WTC11 (cell line): ENCODE measurements at regions not wholly inside any gene's neighbourhood (a gene's known extent, or its start where the extent isn't known, plus 50 kb on each side); places are given as distances from the start of the nearest gene placed in this dataset.

Experiments used
- ATAC-seq: fragments of 200-7000 bp; cut with Tn5 transposase; 2 replicates; pipeline ENCODE4 v1.10.0; 2021; ENCODE audit warnings: mild to moderate bottlenecking, moderate library complexity
- CTCF ChIA-PET: fragments of 300-600 bp; sonication (Branson Sonifier 250); formaldehyde crosslinking; loops from one replicate; lab custom pipeline; 2021; ENCODE audit warnings: antibody characterized with exemption; lab: Charles Lee
- POLR2A ChIA-PET: fragments of 350-600 bp; sonication (Branson Sonifier 250); formaldehyde crosslinking; loops from one replicate; lab custom pipeline; 2021; ENCODE audit warnings: antibody characterized with exemption; lab: Charles Lee
- DNase-seq: peaks from one replicate; pipeline ENCODE4 v3.0.0; 2021; ENCODE audit warnings: low spot score
- H3K27ac Mint-ChIP-seq: 2 replicates; pipeline ENCODE4 v1.8.0; 2021; ENCODE audit warnings: mixed read lengths
- H3K27me3 Mint-ChIP-seq: 2 replicates; pipeline ENCODE4 v1.8.0; 2021; ENCODE audit warnings: low read depth, mild to moderate bottlenecking, moderate library complexity, mixed read lengths
- H3K36me3 Mint-ChIP-seq: 2 replicates; pipeline ENCODE4 v1.8.0; 2021; ENCODE audit warnings: mixed read lengths
- H3K4me1 Mint-ChIP-seq: 2 replicates; pipeline ENCODE4 v1.8.0; 2022; ENCODE audit warnings: mixed read lengths
- H3K4me3 Mint-ChIP-seq: 2 replicates; pipeline ENCODE4 v1.8.0; 2021; ENCODE audit warnings: mild to moderate bottlenecking, moderate library complexity, mixed read lengths
- H3K9me3 Mint-ChIP-seq: 2 replicates; pipeline ENCODE4 v1.8.0; 2021; ENCODE audit warnings: mixed read lengths
- CREM ChIP-seq: sonication (generic); formaldehyde crosslinking; IDR thresholded peaks from 2 replicates; pipeline ENCODE4 v1.8.1; 2022; ENCODE audit warnings: mild to moderate bottlenecking, missing genetic modification reagents, moderate library complexity
- E2F5 ChIP-seq: sonication (generic); formaldehyde crosslinking; IDR thresholded peaks from 2 replicates; pipeline ENCODE4 v1.8.1; 2022; ENCODE audit warnings: mild to moderate bottlenecking, moderate library complexity, missing genetic modification reagents
- JAZF1 ChIP-seq: fragments of 250-450 bp; sonication (Bioruptor Pico); IDR thresholded peaks from 2 replicates; pipeline ENCODE4 v1.9.0; 2021; ENCODE audit warnings: moderate library complexity, mild to moderate bottlenecking, inconsistent platforms
- NFE2L1 ChIP-seq: sonication (generic); formaldehyde crosslinking; IDR thresholded peaks from 2 replicates; pipeline ENCODE4 v1.8.1; 2023; ENCODE audit warnings: missing genetic modification reagents
- RORB ChIP-seq: fragments of 250-450 bp; sonication (Bioruptor Pico); IDR thresholded peaks from 2 replicates; pipeline ENCODE4 v1.9.0; 2021; ENCODE audit warnings: mild to moderate bottlenecking
- SMAD3 ChIP-seq: sonication (generic); formaldehyde crosslinking; IDR thresholded peaks from 2 replicates; pipeline ENCODE4 v1.8.0; 2022; ENCODE audit warnings: missing genetic modification reagents, mild to moderate bottlenecking, borderline replicate concordance
- SMAD4 ChIP-seq: sonication (generic); formaldehyde crosslinking; IDR thresholded peaks from 2 replicates; pipeline ENCODE4 v1.8.0; 2022; ENCODE audit warnings: mild to moderate bottlenecking, missing genetic modification reagents
- SP1 ChIP-seq: sonication (generic); formaldehyde crosslinking; conservative IDR thresholded peaks from 2 replicates; pipeline ENCODE4 v1.8.1; 2022; ENCODE audit warnings: missing genetic modification reagents
- STAT6 ChIP-seq: sonication (generic); formaldehyde crosslinking; conservative IDR thresholded peaks from 2 replicates; pipeline ENCODE4 v1.8.1; 2023; ENCODE audit warnings: mild to moderate bottlenecking, low read depth, missing genetic modification reagents, moderate library complexity
- TEAD4 ChIP-seq: sonication (generic); formaldehyde crosslinking; IDR thresholded peaks from 2 replicates; pipeline ENCODE4 v1.8.0; 2022; ENCODE audit warnings: mild to moderate bottlenecking, missing genetic modification reagents
- USF2 ChIP-seq: sonication (generic); formaldehyde crosslinking; IDR thresholded peaks from 2 replicates; pipeline ENCODE4 v1.8.1; 2023; ENCODE audit warnings: mild to moderate bottlenecking, missing genetic modification reagents, moderate library complexity
- ZNF138 ChIP-seq: sonication (generic); formaldehyde crosslinking; conservative IDR thresholded peaks from 2 replicates; pipeline ENCODE4 v1.8.1; 2022; ENCODE audit warnings: mild to moderate bottlenecking, moderate library complexity, missing genetic modification reagents
- ZNF219 ChIP-seq: sonication (generic); formaldehyde crosslinking; IDR thresholded peaks from 2 replicates; pipeline ENCODE4 v1.8.0; 2023; ENCODE audit warnings: missing genetic modification reagents, mild to moderate bottlenecking, borderline replicate concordance
- ZNF425 ChIP-seq: fragments of 250-450 bp; sonication (Bioruptor Pico); conservative IDR thresholded peaks from 2 replicates; pipeline ENCODE4 v1.9.0; 2021; ENCODE audit warnings: mild to moderate bottlenecking
- TF ChIP-seq, protein P1 (sequence below): sonication (generic); formaldehyde crosslinking; IDR thresholded peaks from 2 replicates; pipeline ENCODE4 v1.8.0; 2023; ENCODE audit warnings: missing genetic modification reagents, mild to moderate bottlenecking, borderline replicate concordance
- TF ChIP-seq, protein P2 (sequence below): sonication (generic); formaldehyde crosslinking; IDR thresholded peaks from 2 replicates; pipeline ENCODE4 v1.8.0; 2023; ENCODE audit warnings: missing genetic modification reagents
- TF ChIP-seq, protein P3 (sequence below): sonication (generic); formaldehyde crosslinking; IDR thresholded peaks from 2 replicates; pipeline ENCODE4 v1.8.1; 2022; ENCODE audit warnings: low read depth, mild to moderate bottlenecking, moderate library complexity, missing genetic modification reagents, borderline replicate concordance
- TF ChIP-seq, protein P4 (sequence below): sonication (generic); formaldehyde crosslinking; IDR thresholded peaks from 2 replicates; pipeline ENCODE4 v1.8.0; 2022; ENCODE audit warnings: mild to moderate bottlenecking, missing genetic modification reagents
- TF ChIP-seq, protein P5 (sequence below): sonication (generic); formaldehyde crosslinking; IDR thresholded peaks from 2 replicates; pipeline ENCODE4 v1.8.1; 2022; ENCODE audit warnings: low read depth, missing genetic modification reagents, borderline replicate concordance

DNA sequence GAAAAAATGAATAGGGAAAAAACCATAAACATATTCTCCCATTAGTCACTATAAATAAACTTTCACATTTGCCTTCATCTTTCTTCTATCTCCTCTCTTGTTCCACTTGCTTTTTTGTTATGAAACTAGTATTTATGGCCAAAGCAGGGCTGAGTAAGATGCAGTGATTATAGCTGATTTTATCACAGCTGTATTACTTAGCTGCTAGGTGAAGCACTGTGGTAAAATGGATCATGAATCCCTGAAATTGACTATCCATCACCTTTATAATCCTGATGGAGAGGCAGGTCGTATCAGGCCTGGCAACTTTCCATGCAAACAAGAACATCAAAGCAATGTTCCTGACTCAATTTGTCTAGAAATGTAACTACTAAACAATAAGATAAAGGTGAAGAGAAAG is 471.6 kb downstream of the TUSC7 start:
- Mint-ChIP-seq H3K4me3 (no peak overlapping the region), H3K27ac (no peak overlapping the region), H3K27me3 (no peaks in the 10 kb centered on the region), H3K4me1 (peaks cover 8% of the 10 kb centered on the region), H3K36me3 (no peaks in the 10 kb centered on the region), H3K9me3 (no peaks in the 10 kb centered on the region)
- ChIA-PET POLR2A (no interaction called here), CTCF (no interaction called here)
- ATAC-seq (no peak), DNase-seq (no peak)
- no peak for TF ChIP-seq SP1 (CRISPR knock-in tag)
- TF ChIP-seq, protein P1, sequence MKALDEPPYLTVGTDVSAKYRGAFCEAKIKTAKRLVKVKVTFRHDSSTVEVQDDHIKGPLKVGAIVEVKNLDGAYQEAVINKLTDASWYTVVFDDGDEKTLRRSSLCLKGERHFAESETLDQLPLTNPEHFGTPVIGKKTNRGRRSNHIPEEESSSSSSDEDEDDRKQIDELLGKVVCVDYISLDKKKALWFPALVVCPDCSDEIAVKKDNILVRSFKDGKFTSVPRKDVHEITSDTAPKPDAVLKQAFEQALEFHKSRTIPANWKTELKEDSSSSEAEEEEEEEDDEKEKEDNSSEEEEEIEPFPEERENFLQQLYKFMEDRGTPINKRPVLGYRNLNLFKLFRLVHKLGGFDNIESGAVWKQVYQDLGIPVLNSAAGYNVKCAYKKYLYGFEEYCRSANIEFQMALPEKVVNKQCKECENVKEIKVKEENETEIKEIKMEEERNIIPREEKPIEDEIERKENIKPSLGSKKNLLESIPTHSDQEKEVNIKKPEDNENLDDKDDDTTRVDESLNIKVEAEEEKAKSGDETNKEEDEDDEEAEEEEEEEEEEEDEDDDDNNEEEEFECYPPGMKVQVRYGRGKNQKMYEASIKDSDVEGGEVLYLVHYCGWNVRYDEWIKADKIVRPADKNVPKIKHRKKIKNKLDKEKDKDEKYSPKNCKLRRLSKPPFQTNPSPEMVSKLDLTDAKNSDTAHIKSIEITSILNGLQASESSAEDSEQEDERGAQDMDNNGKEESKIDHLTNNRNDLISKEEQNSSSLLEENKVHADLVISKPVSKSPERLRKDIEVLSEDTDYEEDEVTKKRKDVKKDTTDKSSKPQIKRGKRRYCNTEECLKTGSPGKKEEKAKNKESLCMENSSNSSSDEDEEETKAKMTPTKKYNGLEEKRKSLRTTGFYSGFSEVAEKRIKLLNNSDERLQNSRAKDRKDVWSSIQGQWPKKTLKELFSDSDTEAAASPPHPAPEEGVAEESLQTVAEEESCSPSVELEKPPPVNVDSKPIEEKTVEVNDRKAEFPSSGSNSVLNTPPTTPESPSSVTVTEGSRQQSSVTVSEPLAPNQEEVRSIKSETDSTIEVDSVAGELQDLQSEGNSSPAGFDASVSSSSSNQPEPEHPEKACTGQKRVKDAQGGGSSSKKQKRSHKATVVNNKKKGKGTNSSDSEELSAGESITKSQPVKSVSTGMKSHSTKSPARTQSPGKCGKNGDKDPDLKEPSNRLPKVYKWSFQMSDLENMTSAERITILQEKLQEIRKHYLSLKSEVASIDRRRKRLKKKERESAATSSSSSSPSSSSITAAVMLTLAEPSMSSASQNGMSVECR (CRISPR knock-in tag): no peak
- TF ChIP-seq, protein P2, sequence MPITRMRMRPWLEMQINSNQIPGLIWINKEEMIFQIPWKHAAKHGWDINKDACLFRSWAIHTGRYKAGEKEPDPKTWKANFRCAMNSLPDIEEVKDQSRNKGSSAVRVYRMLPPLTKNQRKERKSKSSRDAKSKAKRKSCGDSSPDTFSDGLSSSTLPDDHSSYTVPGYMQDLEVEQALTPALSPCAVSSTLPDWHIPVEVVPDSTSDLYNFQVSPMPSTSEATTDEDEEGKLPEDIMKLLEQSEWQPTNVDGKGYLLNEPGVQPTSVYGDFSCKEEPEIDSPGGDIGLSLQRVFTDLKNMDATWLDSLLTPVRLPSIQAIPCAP (CRISPR knock-in tag): no peak
- TF ChIP-seq ZNF219 (CRISPR knock-in tag): no peak
- TF ChIP-seq SMAD3: no peak
- no peak for TF ChIP-seq USF2 (CRISPR knock-in tag)
- no peak for TF ChIP-seq TEAD4 (CRISPR knock-in tag)
- no peak for TF ChIP-seq NFE2L1
- TF ChIP-seq ZNF138 (CRISPR knock-in tag): no peak
- TF ChIP-seq SMAD4 (CRISPR knock-in tag): no peak
- no peak for TF ChIP-seq STAT6
- TF ChIP-seq, protein P3, sequence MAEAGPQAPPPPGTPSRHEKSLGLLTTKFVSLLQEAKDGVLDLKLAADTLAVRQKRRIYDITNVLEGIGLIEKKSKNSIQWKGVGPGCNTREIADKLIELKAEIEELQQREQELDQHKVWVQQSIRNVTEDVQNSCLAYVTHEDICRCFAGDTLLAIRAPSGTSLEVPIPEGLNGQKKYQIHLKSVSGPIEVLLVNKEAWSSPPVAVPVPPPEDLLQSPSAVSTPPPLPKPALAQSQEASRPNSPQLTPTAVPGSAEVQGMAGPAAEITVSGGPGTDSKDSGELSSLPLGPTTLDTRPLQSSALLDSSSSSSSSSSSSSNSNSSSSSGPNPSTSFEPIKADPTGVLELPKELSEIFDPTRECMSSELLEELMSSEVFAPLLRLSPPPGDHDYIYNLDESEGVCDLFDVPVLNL (CRISPR knock-in tag): no peak
- no peak for TF ChIP-seq E2F5

DNA sequence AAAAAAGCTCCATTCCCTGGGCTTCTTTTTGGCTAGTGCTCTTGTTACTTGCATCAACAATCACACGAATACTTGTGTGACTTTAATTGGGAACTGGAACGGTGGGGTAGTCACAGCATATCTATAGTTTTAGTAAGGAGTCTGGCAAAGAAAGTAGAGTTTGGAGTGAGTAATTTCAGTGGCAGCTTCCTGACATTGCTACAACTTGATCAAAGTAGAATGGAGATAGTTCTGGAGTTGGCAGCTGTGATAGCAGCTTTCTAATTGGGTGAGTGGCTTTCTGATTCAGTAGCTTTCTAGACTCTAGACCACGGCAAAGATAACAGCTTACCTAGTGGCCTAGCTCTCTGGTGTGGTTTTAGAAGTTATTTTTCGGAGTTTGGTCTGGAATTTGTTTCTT is 475.0 kb downstream of the TUSC7 start:
- no peaks in the 10 kb centered on the region for H3K36me3 Mint-ChIP-seq
- H3K4me1 Mint-ChIP-seq: peaks cover 8% of the 10 kb centered on the region
- no peak overlapping the region for H3K4me3 Mint-ChIP-seq
- ATAC-seq (no peak), DNase-seq (no peak)
- ChIA-PET POLR2A (interaction anchor here (0.6 kb wide), 1 partner anchor 17 kb away, joined by 3 read pairs; no protein-coding TSS in a partner anchor), CTCF (interaction anchor here (1.2 kb wide), 1 partner anchor 9 kb away, joined by 4 read pairs; no protein-coding TSS in a partner anchor)
- no peak overlapping the region for H3K27ac Mint-ChIP-seq
- H3K27me3 Mint-ChIP-seq: no peaks in the 10 kb centered on the region
- no peaks in the 10 kb centered on the region for H3K9me3 Mint-ChIP-seq
- TF ChIP-seq NFE2L1 (no peak), RORB (CRISPR knock-in tag) (no peak), CREM (CRISPR knock-in tag) (no peak), ZNF425 (CRISPR knock-in tag) (no peak), JAZF1 (CRISPR knock-in tag) (no peak)
- TF ChIP-seq, protein P4, sequence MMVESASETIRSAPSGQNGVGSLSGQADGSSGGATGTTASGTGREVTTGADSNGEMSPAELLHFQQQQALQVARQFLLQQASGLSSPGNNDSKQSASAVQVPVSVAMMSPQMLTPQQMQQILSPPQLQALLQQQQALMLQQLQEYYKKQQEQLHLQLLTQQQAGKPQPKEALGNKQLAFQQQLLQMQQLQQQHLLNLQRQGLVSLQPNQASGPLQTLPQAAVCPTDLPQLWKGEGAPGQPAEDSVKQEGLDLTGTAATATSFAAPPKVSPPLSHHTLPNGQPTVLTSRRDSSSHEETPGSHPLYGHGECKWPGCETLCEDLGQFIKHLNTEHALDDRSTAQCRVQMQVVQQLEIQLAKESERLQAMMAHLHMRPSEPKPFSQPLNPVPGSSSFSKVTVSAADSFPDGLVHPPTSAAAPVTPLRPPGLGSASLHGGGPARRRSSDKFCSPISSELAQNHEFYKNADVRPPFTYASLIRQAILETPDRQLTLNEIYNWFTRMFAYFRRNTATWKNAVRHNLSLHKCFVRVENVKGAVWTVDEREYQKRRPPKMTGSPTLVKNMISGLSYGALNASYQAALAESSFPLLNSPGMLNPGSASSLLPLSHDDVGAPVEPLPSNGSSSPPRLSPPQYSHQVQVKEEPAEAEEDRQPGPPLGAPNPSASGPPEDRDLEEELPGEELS (CRISPR knock-in tag): no peak
- TF ChIP-seq, protein P5, sequence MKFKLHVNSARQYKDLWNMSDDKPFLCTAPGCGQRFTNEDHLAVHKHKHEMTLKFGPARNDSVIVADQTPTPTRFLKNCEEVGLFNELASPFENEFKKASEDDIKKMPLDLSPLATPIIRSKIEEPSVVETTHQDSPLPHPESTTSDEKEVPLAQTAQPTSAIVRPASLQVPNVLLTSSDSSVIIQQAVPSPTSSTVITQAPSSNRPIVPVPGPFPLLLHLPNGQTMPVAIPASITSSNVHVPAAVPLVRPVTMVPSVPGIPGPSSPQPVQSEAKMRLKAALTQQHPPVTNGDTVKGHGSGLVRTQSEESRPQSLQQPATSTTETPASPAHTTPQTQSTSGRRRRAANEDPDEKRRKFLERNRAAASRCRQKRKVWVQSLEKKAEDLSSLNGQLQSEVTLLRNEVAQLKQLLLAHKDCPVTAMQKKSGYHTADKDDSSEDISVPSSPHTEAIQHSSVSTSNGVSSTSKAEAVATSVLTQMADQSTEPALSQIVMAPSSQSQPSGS (CRISPR knock-in tag): no peak
